ENCODE measurements at regions not wholly inside any gene's neighbourhood (a gene's known extent, or its start where the extent isn't known, plus 50 kb on each side); places are given as distances from the start of the nearest gene placed in this dataset.

DNA sequence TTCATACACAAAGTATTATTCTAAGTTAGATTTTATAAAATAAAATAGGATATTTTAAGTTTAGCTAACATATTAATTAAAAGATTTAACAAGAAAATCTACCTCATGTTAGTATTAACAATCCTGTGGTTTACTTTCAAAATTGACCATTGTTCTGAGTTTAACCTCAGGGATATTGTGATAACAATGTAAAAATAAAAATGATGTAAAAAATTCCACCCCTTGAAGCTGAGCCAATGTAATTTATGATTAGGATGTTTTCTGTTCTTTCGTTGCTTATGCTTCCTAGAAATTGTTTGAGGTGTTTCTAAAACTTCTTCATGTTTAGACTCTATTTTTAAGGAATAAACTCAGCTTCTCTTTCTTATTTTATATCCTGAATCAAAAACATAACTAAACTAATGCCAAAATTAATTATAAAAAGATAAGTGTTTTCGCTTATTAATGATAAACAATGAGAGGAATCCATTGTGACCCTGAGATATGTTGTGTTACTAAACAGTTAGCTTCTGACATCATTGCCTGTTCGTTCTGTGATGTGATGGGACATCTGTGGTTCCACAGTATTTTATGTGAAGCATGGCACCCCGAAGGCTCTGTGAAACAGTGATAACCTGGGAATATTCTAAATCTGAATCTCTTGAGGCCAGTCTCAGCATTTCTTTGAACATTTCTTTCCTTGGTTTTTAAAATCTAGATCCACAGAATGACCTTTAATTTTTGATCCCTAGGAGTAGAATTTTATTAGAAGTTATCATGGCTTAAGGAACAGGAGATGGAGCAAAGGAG, 340.8 kb downstream of the ARL4A start:
- no peaks in the 10 kb centered on the region for H3K79me2 ChIP-seq (ENCODE audit: insufficient read depth, low read depth, low read length)
- H3K36me3 ChIP-seq (ENCODE audit: insufficient read depth, low read length) = no peaks in the 10 kb centered on the region
- H3K9me3 ChIP-seq (ENCODE audit: low read length) = no peaks in the 10 kb centered on the region
- DNase-seq (ENCODE audit: low spot score) = no peak
- intact Hi-C loops (cut with micrococcal nuclease; ENCODE audit: unreplicated experiment) = no loop called here
- H4K20me1 ChIP-seq (ENCODE audit: insufficient read depth, low read length) = no peaks in the 10 kb centered on the region
- POLR2A ChIA-PET = interaction anchor here (1.1 kb wide), 1 partner anchor 21 kb away, joined by 3 read pairs; no protein-coding TSS in a partner anchor
- no peaks in the 10 kb centered on the region for H3K9me2 ChIP-seq (ENCODE audit: insufficient read depth, low read length)
- H3K4me3 ChIP-seq (ENCODE audit: low read depth, low read length, poor library complexity, severe bottlenecking) = no peak overlapping the region
- no TSS peak for BruUV-seq (replicated peaks)
- TF ChIP-seq, protein P1, sequence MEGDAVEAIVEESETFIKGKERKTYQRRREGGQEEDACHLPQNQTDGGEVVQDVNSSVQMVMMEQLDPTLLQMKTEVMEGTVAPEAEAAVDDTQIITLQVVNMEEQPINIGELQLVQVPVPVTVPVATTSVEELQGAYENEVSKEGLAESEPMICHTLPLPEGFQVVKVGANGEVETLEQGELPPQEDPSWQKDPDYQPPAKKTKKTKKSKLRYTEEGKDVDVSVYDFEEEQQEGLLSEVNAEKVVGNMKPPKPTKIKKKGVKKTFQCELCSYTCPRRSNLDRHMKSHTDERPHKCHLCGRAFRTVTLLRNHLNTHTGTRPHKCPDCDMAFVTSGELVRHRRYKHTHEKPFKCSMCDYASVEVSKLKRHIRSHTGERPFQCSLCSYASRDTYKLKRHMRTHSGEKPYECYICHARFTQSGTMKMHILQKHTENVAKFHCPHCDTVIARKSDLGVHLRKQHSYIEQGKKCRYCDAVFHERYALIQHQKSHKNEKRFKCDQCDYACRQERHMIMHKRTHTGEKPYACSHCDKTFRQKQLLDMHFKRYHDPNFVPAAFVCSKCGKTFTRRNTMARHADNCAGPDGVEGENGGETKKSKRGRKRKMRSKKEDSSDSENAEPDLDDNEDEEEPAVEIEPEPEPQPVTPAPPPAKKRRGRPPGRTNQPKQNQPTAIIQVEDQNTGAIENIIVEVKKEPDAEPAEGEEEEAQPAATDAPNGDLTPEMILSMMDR (conservative IDR thresholded peaks at IDR 0.05; ENCODE audit: low read length) = no peak
- no peak for TF ChIP-seq EZH2phosphoT487 (IDR thresholded peaks at IDR 0.05; ENCODE audit: borderline replicate concordance, low read depth, low read length)
- no peak overlapping the region for H3K27ac ChIP-seq (ENCODE audit: low read depth, low read length, poor library complexity, severe bottlenecking)
- H3K4me2 ChIP-seq (ENCODE audit: low read length) = no peak overlapping the region
- CTCF ChIA-PET (ENCODE audit: unreplicated experiment) = no interaction called here
- H2AFZ ChIP-seq (ENCODE audit: low read length) = no peak overlapping the region
- no peaks in the 10 kb centered on the region for H3K4me1 ChIP-seq (ENCODE audit: insufficient read depth, low read length, poor library complexity, severe bottlenecking)

DNA sequence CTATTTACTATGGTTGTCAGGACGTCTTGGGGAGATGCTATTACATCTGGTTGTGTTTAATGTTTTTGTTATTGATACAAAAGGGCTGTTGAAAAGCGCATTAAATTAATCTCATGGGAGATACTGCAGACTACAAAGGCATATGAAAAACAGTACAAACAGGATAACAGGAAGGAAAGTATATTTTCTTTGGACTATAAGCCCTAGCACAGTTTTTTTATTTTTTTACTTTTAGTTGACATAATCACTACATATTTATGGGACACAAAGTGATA, 341.3 kb downstream of the ARL4A start:
- Histone ChIP-seq H3K79me2 (ENCODE audit: insufficient read depth, low read depth, low read length) (no peaks in the 10 kb centered on the region), H4K20me1 (ENCODE audit: insufficient read depth, low read length) (no peaks in the 10 kb centered on the region), H3K4me3 (ENCODE audit: low read depth, low read length, poor library complexity, severe bottlenecking) (no peak overlapping the region), H3K4me2 (ENCODE audit: low read length) (no peak overlapping the region), H3K27ac (ENCODE audit: low read depth, low read length, poor library complexity, severe bottlenecking) (no peak overlapping the region), H3K36me3 (ENCODE audit: insufficient read depth, low read length) (no peaks in the 10 kb centered on the region), H2AFZ (ENCODE audit: low read length) (no peak overlapping the region), H3K9me2 (ENCODE audit: insufficient read depth, low read length) (no peaks in the 10 kb centered on the region), H3K4me1 (ENCODE audit: insufficient read depth, low read length, poor library complexity, severe bottlenecking) (no peaks in the 10 kb centered on the region), H3K9me3 (ENCODE audit: low read length) (no peaks in the 10 kb centered on the region)
- DNase-seq (ENCODE audit: low spot score) = no peak
- TF ChIP-seq EZH2phosphoT487 (IDR thresholded peaks at IDR 0.05; ENCODE audit: borderline replicate concordance, low read depth, low read length) = no peak
- TF ChIP-seq, protein P1 (conservative IDR thresholded peaks at IDR 0.05; ENCODE audit: low read length) = no peak
- ChIA-PET CTCF (ENCODE audit: unreplicated experiment) (no interaction called here), POLR2A (interaction anchor here (1.1 kb wide), 1 partner anchor 20 kb away, joined by 3 read pairs; no protein-coding TSS in a partner anchor)
- intact Hi-C loops (cut with micrococcal nuclease; ENCODE audit: unreplicated experiment) = no loop called here
- no TSS peak for BruUV-seq (replicated peaks)

DNA sequence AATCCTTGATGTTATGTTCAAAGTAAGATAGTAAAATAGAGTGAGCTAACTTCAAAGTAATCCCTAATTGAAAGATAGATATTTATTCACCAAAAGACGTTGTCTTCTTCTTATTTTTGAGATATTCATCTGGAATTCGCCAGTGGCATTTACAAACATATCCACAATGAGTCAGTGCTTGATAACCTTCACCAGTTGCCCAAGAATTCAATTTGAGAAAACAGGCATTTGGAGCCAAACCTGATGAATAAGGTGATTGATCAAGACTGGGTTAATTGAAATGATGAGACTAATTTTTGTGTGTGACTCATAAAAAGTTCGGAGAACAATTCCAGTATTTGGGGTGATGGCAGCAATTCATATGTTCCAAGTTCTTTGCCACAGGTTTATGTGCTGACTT, 344.0 kb downstream of the ARL4A start:
- Histone ChIP-seq H4K20me1 (ENCODE audit: insufficient read depth, low read length) (no peaks in the 10 kb centered on the region), H3K4me3 (ENCODE audit: low read depth, low read length, poor library complexity, severe bottlenecking) (no peak overlapping the region), H3K4me2 (ENCODE audit: low read length) (no peak overlapping the region), H3K27ac (ENCODE audit: low read depth, low read length, poor library complexity, severe bottlenecking) (no peak overlapping the region), H3K9me2 (ENCODE audit: insufficient read depth, low read length) (no peaks in the 10 kb centered on the region), H3K36me3 (ENCODE audit: insufficient read depth, low read length) (no peaks in the 10 kb centered on the region), H3K79me2 (ENCODE audit: insufficient read depth, low read depth, low read length) (no peaks in the 10 kb centered on the region), H3K9me3 (ENCODE audit: low read length) (no peaks in the 10 kb centered on the region), H2AFZ (ENCODE audit: low read length) (no peak overlapping the region), H3K4me1 (ENCODE audit: insufficient read depth, low read length, poor library complexity, severe bottlenecking) (no peaks in the 10 kb centered on the region)
- CTCF ChIA-PET (ENCODE audit: unreplicated experiment) = no interaction called here
- TF ChIP-seq, protein P1 (conservative IDR thresholded peaks at IDR 0.05; ENCODE audit: low read length) = no peak
- no peak for TF ChIP-seq EZH2phosphoT487 (IDR thresholded peaks at IDR 0.05; ENCODE audit: borderline replicate concordance, low read depth, low read length)
- intact Hi-C loops (cut with micrococcal nuclease; ENCODE audit: unreplicated experiment) = no loop called here
- BruUV-seq (replicated peaks) = no TSS peak
- POLR2A ChIA-PET = no interaction called here
- no peak for DNase-seq (ENCODE audit: low spot score)

All from OCI-LY7 (cell line).